ENCODE measurements at regions not wholly inside any gene's neighbourhood (a gene's known extent, or its start where the extent isn't known, plus 50 kb on each side); places are given as distances from the start of the nearest gene placed in this dataset.

DNA sequence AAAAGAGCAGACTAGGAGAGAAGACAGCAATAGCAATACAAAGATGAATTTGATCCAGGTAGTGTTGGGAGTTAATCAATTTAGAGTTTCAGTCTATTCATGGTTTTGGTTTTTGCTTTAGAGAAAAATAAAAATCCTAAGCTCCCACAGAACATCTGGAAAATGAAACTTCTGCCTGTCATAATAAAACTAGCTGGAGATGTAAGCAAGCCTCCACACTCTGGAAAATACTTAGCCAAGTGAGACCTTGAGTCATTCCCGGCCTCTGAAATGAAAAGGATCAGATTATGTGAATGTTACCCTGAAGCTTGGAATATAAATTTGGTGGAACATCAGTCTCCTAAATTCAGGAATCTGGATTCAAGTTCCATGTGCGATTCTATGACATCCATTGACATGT, 485.6 kb upstream of the SPRED2 start:
- TF ChIP-seq, protein P1, sequence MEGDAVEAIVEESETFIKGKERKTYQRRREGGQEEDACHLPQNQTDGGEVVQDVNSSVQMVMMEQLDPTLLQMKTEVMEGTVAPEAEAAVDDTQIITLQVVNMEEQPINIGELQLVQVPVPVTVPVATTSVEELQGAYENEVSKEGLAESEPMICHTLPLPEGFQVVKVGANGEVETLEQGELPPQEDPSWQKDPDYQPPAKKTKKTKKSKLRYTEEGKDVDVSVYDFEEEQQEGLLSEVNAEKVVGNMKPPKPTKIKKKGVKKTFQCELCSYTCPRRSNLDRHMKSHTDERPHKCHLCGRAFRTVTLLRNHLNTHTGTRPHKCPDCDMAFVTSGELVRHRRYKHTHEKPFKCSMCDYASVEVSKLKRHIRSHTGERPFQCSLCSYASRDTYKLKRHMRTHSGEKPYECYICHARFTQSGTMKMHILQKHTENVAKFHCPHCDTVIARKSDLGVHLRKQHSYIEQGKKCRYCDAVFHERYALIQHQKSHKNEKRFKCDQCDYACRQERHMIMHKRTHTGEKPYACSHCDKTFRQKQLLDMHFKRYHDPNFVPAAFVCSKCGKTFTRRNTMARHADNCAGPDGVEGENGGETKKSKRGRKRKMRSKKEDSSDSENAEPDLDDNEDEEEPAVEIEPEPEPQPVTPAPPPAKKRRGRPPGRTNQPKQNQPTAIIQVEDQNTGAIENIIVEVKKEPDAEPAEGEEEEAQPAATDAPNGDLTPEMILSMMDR (IDR thresholded peaks at IDR 0.05), result no peak
- TF ChIP-seq POLR2A (IDR thresholded peaks at IDR 0.05), result no peak
